NCI-H460 (cell line): ENCODE measurements at regions not wholly inside any gene's neighbourhood (a gene's known extent, or its start where the extent isn't known, plus 50 kb on each side); places are given as distances from the start of the nearest gene placed in this dataset.

Source experiments
- DNase-seq: peaks from one replicate; pipeline ENCODE4 v3.0.0-alpha.2; 2016; ENCODE audit warnings: low read depth; ENCODE audit errors: extremely low read depth

- no peak for DNase-seq
Observed at GRCh38 chr3:174398761-174399160, 460.4 kb upstream of the NAALADL2 start.

GRCh38 chr3:174403831-174404230 is 455.3 kb upstream of the NAALADL2 start:
- DNase-seq = no peak

- DNase-seq = no peak
Observed at GRCh38 chr3:174408310-174408709, 450.8 kb upstream of the NAALADL2 start.

GRCh38 chr3:174409086-174409743 is 449.9 kb upstream of the NAALADL2 start:
- no peak for DNase-seq

GRCh38 chr3:174413062-174413912 is 445.8 kb upstream of the NAALADL2 start:
- no peak for DNase-seq

- DNase-seq = no peak
Observed at GRCh38 chr3:174414902-174415301, 444.2 kb upstream of the NAALADL2 start.

- DNase-seq = no peak
Observed at GRCh38 chr3:174417573-174417972, 441.6 kb upstream of the NAALADL2 start.

GRCh38 chr3:174419216-174419615 is 439.9 kb upstream of the NAALADL2 start:
- DNase-seq = no peak

- DNase-seq = no peak
Observed at GRCh38 chr3:174423936-174424335, 435.2 kb upstream of the NAALADL2 start.

GRCh38 chr3:174424656-174425055 is 434.5 kb upstream of the NAALADL2 start:
- no peak for DNase-seq

GRCh38 chr3:174425422-174425821 is 433.7 kb upstream of the NAALADL2 start:
- DNase-seq = no peak

- DNase-seq = no peak
Observed at GRCh38 chr3:174430986-174431385, 428.1 kb upstream of the NAALADL2 start.

GRCh38 chr3:174431717-174432116 is 427.4 kb upstream of the NAALADL2 start:
- no peak for DNase-seq

GRCh38 chr3:174436367-174436766 is 422.8 kb upstream of the NAALADL2 start:
- DNase-seq = no peak

- no peak for DNase-seq
Observed at GRCh38 chr3:174438501-174439145, 420.5 kb upstream of the NAALADL2 start.

- DNase-seq = peak; percentile 44
Observed at GRCh38 chr3:174439331-174440252, 419.5 kb upstream of the NAALADL2 start.

- DNase-seq = peak; percentile 13
Observed at GRCh38 chr3:174440253-174440701, 418.9 kb upstream of the NAALADL2 start.

- DNase-seq = peak; percentile 79
Observed at GRCh38 chr3:174440741-174441587, 418.2 kb upstream of the NAALADL2 start.

GRCh38 chr3:174441588-174442301 is 417.4 kb upstream of the NAALADL2 start:
- DNase-seq = peak; percentile 7
